Activated T-cell treated with anti-CD3 and anti-CD28 coated beads, Interleukin-2, amount 50 U/mL, for 72 hours (primary cell): ENCODE measurements at regions not wholly inside any gene's neighbourhood (a gene's known extent, or its start where the extent isn't known, plus 50 kb on each side); places are given as distances from the start of the nearest gene placed in this dataset.
"Not testable (repeated sequence)": the region's sequence is repeated elsewhere in the genome, so short reads cannot be mapped to it uniquely, and the experiment has no call there.

ENCODE experiments used
- ATAC-seq, 2 donors: fragments of 150-1000 bp; cut with Tn5 transposase; replicated peaks in 1 of 2; 2 replicates each; pipeline ENCODE4 v1.10.0; 2021; ENCODE audit warnings: moderate library complexity in 2 of 2, mild to moderate bottlenecking in 1 of 2
- DNase-seq, 2 donors: peaks; one replicate each; pipeline ENCODE4 v3.0.0; 2021 to 2022; ENCODE audit warnings: mixed read lengths in 1 of 2
- H3K27ac Mint-ChIP-seq: one replicate; pipeline ENCODE4 v1.8.0; 2022; ENCODE audit warnings: mild to moderate bottlenecking, moderate library complexity, mixed read lengths
- H3K27me3 Mint-ChIP-seq: one replicate; pipeline ENCODE4 v1.8.0; 2022; ENCODE audit warnings: low read depth, mixed read lengths
- H3K36me3 Mint-ChIP-seq, 2 donors: one replicate each; pipeline ENCODE4 v1.8.0; 2022; ENCODE audit warnings: mixed read lengths in 2 of 2, mild to moderate bottlenecking in 1 of 2; ENCODE audit not compliant: insufficient read depth in 2 of 2
- H3K4me1 Mint-ChIP-seq: one replicate; pipeline ENCODE4 v1.8.0; 2022; ENCODE audit warnings: low read depth, mixed read lengths
- H3K4me3 Mint-ChIP-seq, 2 donors: one replicate each; pipeline ENCODE4 v1.8.0; 2022; ENCODE audit warnings: mild to moderate bottlenecking in 2 of 2, mixed read lengths in 2 of 2, moderate library complexity in 2 of 2
- H3K9me3 Mint-ChIP-seq, 2 donors: one replicate each; pipeline ENCODE4 v1.8.0; 2022; ENCODE audit warnings: mixed read lengths in 2 of 2

- Mint-ChIP-seq H3K36me3 (no peaks in the 10 kb centered on the region), H3K9me3 (no peaks in the 10 kb centered on the region), H3K27me3 (no peaks in the 10 kb centered on the region), H3K4me3 (peak overlapping the region; percentile 38 to 44), H3K27ac (no peak overlapping the region), H3K4me1 (peaks cover 20% of the 10 kb centered on the region)
- ATAC-seq (peak; percentile 30 to 39), DNase-seq (peak in 1 of 2 donors; percentile 17)
Observed at GRCh38 chr7:16933296-16934279, 51.8 kb upstream of the AGR3 start.

- Mint-ChIP-seq H3K9me3 (no peaks in the 10 kb centered on the region), H3K27me3 (no peaks in the 10 kb centered on the region), H3K4me3 (no peak overlapping the region), H3K27ac (no peak overlapping the region), H3K4me1 (peaks cover 23% of the 10 kb centered on the region), H3K36me3 (no peaks in the 10 kb centered on the region)
- ATAC-seq, result peak; percentile 89 to 90
- DNase-seq, result peak; percentile 36 to 59
Observed at GRCh38 chr7:16934722-16935340, 53.0 kb upstream of the AGR3 start.

- Mint-ChIP-seq H3K4me3 (no peak overlapping the region), H3K9me3 (no peaks in the 10 kb centered on the region), H3K27me3 (no peaks in the 10 kb centered on the region), H3K36me3 (no peaks in the 10 kb centered on the region), H3K4me1 (peaks cover 18% of the 10 kb centered on the region), H3K27ac (no peak overlapping the region)
- DNase-seq (no peak), ATAC-seq (peak; percentile 48 to 61)
Observed at GRCh38 chr7:16935341-16935735, 53.6 kb upstream of the AGR3 start.

GRCh38 chr7:16936626-16937422, 55.0 kb upstream of the AGR3 start:
- Mint-ChIP-seq H3K4me3 (no peak overlapping the region), H3K27me3 (no peaks in the 10 kb centered on the region), H3K9me3 (no peaks in the 10 kb centered on the region), H3K36me3 (no peaks in the 10 kb centered on the region), H3K4me1 (peaks cover 6% of the 10 kb centered on the region), H3K27ac (no peak overlapping the region)
- ATAC-seq (no peak), DNase-seq (no peak)

GRCh38 chr7:16939161-16939560, 57.4 kb upstream of the AGR3 start:
- no peak overlapping the region for H3K4me3 Mint-ChIP-seq
- H3K27ac Mint-ChIP-seq, result no peak overlapping the region
- peaks cover 6% of the 10 kb centered on the region for H3K4me1 Mint-ChIP-seq
- ATAC-seq, result peak in 1 of 2 donors; percentile 46
- no peak for DNase-seq
- peaks cover 0 to 3% of the 10 kb centered on the region in 2 donors for H3K9me3 Mint-ChIP-seq
- no peaks in the 10 kb centered on the region for H3K27me3 Mint-ChIP-seq
- H3K36me3 Mint-ChIP-seq, result no peaks in the 10 kb centered on the region

GRCh38 chr7:16940776-16941175, 59.0 kb upstream of the AGR3 start:
- H3K36me3 Mint-ChIP-seq, result no peaks in the 10 kb centered on the region
- peaks cover 0 to 3% of the 10 kb centered on the region in 2 donors for H3K9me3 Mint-ChIP-seq
- no peak for DNase-seq
- H3K4me3 Mint-ChIP-seq, result no peak overlapping the region
- ATAC-seq, result no peak
- no peak overlapping the region for H3K27ac Mint-ChIP-seq
- H3K4me1 Mint-ChIP-seq, result peaks cover 6% of the 10 kb centered on the region
- H3K27me3 Mint-ChIP-seq, result no peaks in the 10 kb centered on the region

- ATAC-seq, result no peak
Observed at GRCh38 chr7:16942929-16943509, 61.2 kb upstream of the AGR3 start.

GRCh38 chr7:16944936-16945335, 63.2 kb upstream of the AGR3 start:
- H3K27ac Mint-ChIP-seq, result no peak overlapping the region
- H3K4me3 Mint-ChIP-seq, result no peak overlapping the region
- H3K36me3 Mint-ChIP-seq, result peaks cover 10 to 17% of the 10 kb centered on the region in 2 donors
- DNase-seq, result no peak
- peaks cover 6 to 16% of the 10 kb centered on the region in 2 donors for H3K9me3 Mint-ChIP-seq
- no peaks in the 10 kb centered on the region for H3K4me1 Mint-ChIP-seq
- no peak for ATAC-seq
- no peaks in the 10 kb centered on the region for H3K27me3 Mint-ChIP-seq

More at GRCh38 chr7:16942929-16943509, 61.2 kb upstream of the AGR3 start:
- peaks cover 5 to 11% of the 10 kb centered on the region in 2 donors for H3K36me3 Mint-ChIP-seq
- no peak for DNase-seq
- peaks cover 6 to 10% of the 10 kb centered on the region in 2 donors for H3K9me3 Mint-ChIP-seq
- H3K27ac Mint-ChIP-seq, result no peak overlapping the region
- peaks cover 6% of the 10 kb centered on the region for H3K4me1 Mint-ChIP-seq
- no peaks in the 10 kb centered on the region for H3K27me3 Mint-ChIP-seq
- H3K4me3 Mint-ChIP-seq, result no peak overlapping the region

GRCh38 chr7:16945372-16945771, 63.6 kb upstream of the AGR3 start:
- peaks cover 6 to 16% of the 10 kb centered on the region in 2 donors for H3K9me3 Mint-ChIP-seq
- no peak overlapping the region for H3K27ac Mint-ChIP-seq
- H3K27me3 Mint-ChIP-seq, result no peaks in the 10 kb centered on the region
- no peaks in the 10 kb centered on the region for H3K4me1 Mint-ChIP-seq
- no peak for ATAC-seq
- DNase-seq, result no peak
- H3K36me3 Mint-ChIP-seq, result peaks cover 10 to 17% of the 10 kb centered on the region in 2 donors
- H3K4me3 Mint-ChIP-seq, result no peak overlapping the region

GRCh38 chr7:16948110-16948509, 66.3 kb upstream of the AGR3 start:
- Mint-ChIP-seq H3K36me3 (peaks cover 10 to 17% of the 10 kb centered on the region in 2 donors), H3K9me3 (peaks cover 6 to 16% of the 10 kb centered on the region in 2 donors)
- H3K27ac Mint-ChIP-seq, DNase-seq, H3K27me3 Mint-ChIP-seq, H3K4me3 Mint-ChIP-seq, H3K4me1 Mint-ChIP-seq, ATAC-seq: not testable (repeated sequence)

GRCh38 chr7:16951483-16952080, 69.8 kb upstream of the AGR3 start:
- peaks cover 7% of the 10 kb centered on the region for H3K4me1 Mint-ChIP-seq
- DNase-seq (no peak), ATAC-seq (peak; percentile 27 to 63)
- peaks cover 6 to 14% of the 10 kb centered on the region in 2 donors for H3K9me3 Mint-ChIP-seq
- H3K4me3 Mint-ChIP-seq, result no peak overlapping the region
- H3K36me3 Mint-ChIP-seq, result peaks cover 10 to 17% of the 10 kb centered on the region in 2 donors
- no peaks in the 10 kb centered on the region for H3K27me3 Mint-ChIP-seq
- no peak overlapping the region for H3K27ac Mint-ChIP-seq

GRCh38 chr7:16954321-16954720, 72.5 kb upstream of the AGR3 start:
- Mint-ChIP-seq H3K27me3 (no peaks in the 10 kb centered on the region), H3K9me3 (peaks cover 2 to 5% of the 10 kb centered on the region in 2 donors), H3K27ac (no peak overlapping the region), H3K4me3 (no peak overlapping the region), H3K36me3 (peaks cover under 1 to 7% of the 10 kb centered on the region in 2 donors), H3K4me1 (peaks cover 7% of the 10 kb centered on the region)
- DNase-seq, result no peak
- ATAC-seq, result no peak
